Spinal cord (tissue), 9 donors: ENCODE measurements at regions not wholly inside any gene's neighbourhood (a gene's known extent, or its start where the extent isn't known, plus 50 kb on each side); places are given as distances from the start of the nearest gene placed in this dataset.

ENCODE experiments used
- DNase-seq, 6 donors: peaks; one replicate each; pipeline versions ENCODE4 v3.0.0 to v3.0.0-alpha.2; 2013 to 2015; ENCODE audit warnings: low spot score in 6 of 6, low read depth in 4 of 6
- H3K27ac ChIP-seq: one replicate; pipeline ENCODE4 v1.5.1; 2013; ENCODE audit warnings: low read depth, low read length, control low read depth
- H3K27me3 ChIP-seq: one replicate; pipeline ENCODE4 v1.6.1; 2013; ENCODE audit warnings: low read length; ENCODE audit not compliant: control insufficient read depth, insufficient read depth
- H3K36me3 ChIP-seq: one replicate; pipeline ENCODE4 v1.6.1; 2013; ENCODE audit warnings: low read length; ENCODE audit not compliant: control insufficient read depth, insufficient read depth
- H3K4me1 ChIP-seq: one replicate; pipeline ENCODE4 v1.6.1; 2013; ENCODE audit warnings: low read length; ENCODE audit not compliant: control insufficient read depth, insufficient read depth
- H3K4me3 ChIP-seq: one replicate; pipeline ENCODE4 v1.5.1; 2013; ENCODE audit warnings: low read depth, low read length, control low read depth
- H3K9me3 ChIP-seq: one replicate; pipeline ENCODE4 v1.6.1; 2013; ENCODE audit warnings: low read length; ENCODE audit not compliant: control insufficient read depth, insufficient read depth
- WGBS: methylation state at CpG from one replicate; pipeline ENCODE4 v1.1.5; 2013; ENCODE audit warnings: missing lambda C conversion rate; ENCODE audit not compliant: insufficient coverage; 5-methylcytosine and 5-hydroxymethylcytosine counted together
- donor health status: healthy.

- peaks cover 9% of the 10 kb centered on the region for H3K9me3 ChIP-seq
- H3K4me3 ChIP-seq = no peak overlapping the region
- no peaks in the 10 kb centered on the region for H3K36me3 ChIP-seq
- peak in 1 of 6 donors; percentile 2 for DNase-seq
- H3K27me3 ChIP-seq = no peaks in the 10 kb centered on the region
- 58% methylated on average over 2 of the region's 4 CpGs for WGBS
- H3K27ac ChIP-seq = no peak overlapping the region
- H3K4me1 ChIP-seq = no peaks in the 10 kb centered on the region
Measured at GRCh38 chr9:82234160-82234943, 245.8 kb downstream of the SPATA31D1 start.

DNA sequence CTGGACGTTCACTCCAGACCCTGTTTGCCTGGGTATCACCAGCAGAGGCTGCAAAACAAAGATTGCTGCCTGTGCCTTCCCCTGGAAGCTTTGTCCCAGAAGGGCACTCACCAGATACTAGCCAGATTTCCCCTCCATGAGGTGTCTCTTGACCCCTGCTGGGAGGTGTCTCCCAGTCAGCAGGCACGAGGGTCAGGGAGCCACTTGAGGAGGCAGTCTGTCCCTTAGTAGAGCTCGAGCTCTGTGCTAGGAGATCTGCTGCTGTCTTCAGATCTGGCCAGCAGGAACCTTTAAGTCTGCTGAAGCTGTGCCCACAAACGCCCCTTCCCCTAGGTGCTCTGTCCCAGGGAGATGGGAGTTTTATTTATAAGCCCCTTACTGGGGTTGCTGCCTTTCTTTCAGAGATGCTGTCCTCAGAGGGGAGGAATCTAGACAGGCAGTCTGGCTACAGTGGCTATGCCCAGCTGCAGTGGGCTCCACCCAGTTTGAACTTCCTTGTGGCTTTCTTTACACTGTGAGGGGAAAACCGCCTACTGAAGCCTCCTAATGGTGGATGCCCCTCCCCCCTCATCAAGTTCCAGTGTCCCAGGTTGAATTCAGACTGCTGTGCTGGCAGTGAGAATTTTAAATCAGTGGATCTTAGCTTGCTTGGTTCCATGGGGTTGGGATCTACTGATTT is 253.9 kb downstream of the SPATA31D1 start:
- Histone ChIP-seq H3K4me3 (no peak overlapping the region), H3K27me3 (no peaks in the 10 kb centered on the region), H3K27ac (no peak overlapping the region), H3K9me3 (no peaks in the 10 kb centered on the region), H3K36me3 (no peaks in the 10 kb centered on the region), H3K4me1 (no peaks in the 10 kb centered on the region)
- DNase-seq = no peak
- WGBS = 79% methylated on average over 3 of the region's 5 CpGs

DNA sequence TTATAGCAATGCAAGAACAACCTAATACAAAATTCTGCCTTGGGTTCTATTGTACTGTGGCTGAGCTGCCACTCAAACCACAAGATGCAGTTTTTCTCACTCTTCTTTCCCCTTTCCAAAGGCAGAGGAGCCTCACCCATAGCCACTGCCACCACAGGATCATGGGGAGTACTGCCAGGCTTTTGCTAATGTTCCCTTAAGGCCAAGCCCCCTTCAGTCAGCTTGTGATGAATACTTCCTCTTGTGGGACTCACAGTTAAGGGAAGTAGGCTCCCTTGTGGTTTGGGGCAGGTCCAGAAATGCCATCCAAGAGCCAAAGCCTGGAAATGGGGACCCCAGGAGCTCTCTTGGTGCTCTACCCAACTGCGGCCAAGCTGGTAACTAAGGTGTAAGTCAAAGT is 258.7 kb downstream of the SPATA31D1 start:
- Histone ChIP-seq H3K27me3 (no peaks in the 10 kb centered on the region), H3K9me3 (no peaks in the 10 kb centered on the region), H3K4me1 (no peaks in the 10 kb centered on the region), H3K27ac (no peak overlapping the region), H3K4me3 (no peak overlapping the region), H3K36me3 (no peaks in the 10 kb centered on the region)
- WGBS = no CpG with 5 or more reads among the region's 1 CpG
- DNase-seq = no peak

GRCh38 chr9:82252116-82252515 is 263.5 kb downstream of the SPATA31D1 start:
- H3K4me1 ChIP-seq = no peaks in the 10 kb centered on the region

GRCh38 chr9:82254646-82255367 is 266.2 kb downstream of the SPATA31D1 start:
- no peak for DNase-seq
- WGBS = no CpG with 5 or more reads among the region's 1 CpG

More at GRCh38 chr9:82252116-82252515, 263.5 kb downstream of the SPATA31D1 start:
- Histone ChIP-seq H3K27me3 (no peaks in the 10 kb centered on the region), H3K36me3 (no peaks in the 10 kb centered on the region), H3K9me3 (no peaks in the 10 kb centered on the region), H3K4me3 (no peak overlapping the region), H3K27ac (no peak overlapping the region)
- no peak for DNase-seq

GRCh38 chr9:82255481-82256176 is 267.1 kb downstream of the SPATA31D1 start:
- peak in 2 of 6 donors; percentile 38 to 75 for DNase-seq
- Histone ChIP-seq H3K27me3 (no peaks in the 10 kb centered on the region), H3K4me3 (no peak overlapping the region), H3K36me3 (no peaks in the 10 kb centered on the region), H3K27ac (no peak overlapping the region), H3K4me1 (no peaks in the 10 kb centered on the region), H3K9me3 (no peaks in the 10 kb centered on the region)
- 37% methylated on average over 4 of the region's 10 CpGs for WGBS

More at GRCh38 chr9:82254646-82255367, 266.2 kb downstream of the SPATA31D1 start:
- no peak overlapping the region for H3K4me3 ChIP-seq
- H3K4me1 ChIP-seq = no peaks in the 10 kb centered on the region
- H3K36me3 ChIP-seq = no peaks in the 10 kb centered on the region
- H3K27ac ChIP-seq = no peak overlapping the region
- no peaks in the 10 kb centered on the region for H3K27me3 ChIP-seq
- H3K9me3 ChIP-seq = no peaks in the 10 kb centered on the region

DNA sequence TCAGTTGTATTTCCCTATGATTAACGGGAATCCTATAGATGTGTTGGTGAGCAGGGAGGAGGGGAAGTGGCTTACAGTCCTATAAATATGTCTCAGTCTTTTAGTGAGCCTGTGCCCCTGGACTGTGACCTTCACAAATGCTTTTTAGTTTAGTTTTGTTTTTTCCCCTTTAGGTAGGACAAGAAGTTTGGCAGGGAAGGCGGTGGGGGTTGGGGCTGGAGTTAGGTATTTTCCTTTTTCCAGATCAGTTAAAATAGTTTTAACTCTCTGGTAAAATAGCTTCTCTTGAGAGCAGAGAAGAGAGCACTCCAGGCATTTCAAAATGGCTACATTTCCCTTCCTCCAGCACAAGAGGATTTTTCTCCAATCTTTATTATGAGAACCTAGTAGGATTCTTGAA is 272.1 kb downstream of the SPATA31D1 start:
- Histone ChIP-seq H3K9me3 (no peaks in the 10 kb centered on the region), H3K4me3 (no peak overlapping the region), H3K4me1 (no peaks in the 10 kb centered on the region), H3K27me3 (no peaks in the 10 kb centered on the region), H3K36me3 (no peaks in the 10 kb centered on the region), H3K27ac (no peak overlapping the region)
- 100% methylated on average over 1 of the region's 2 CpGs for WGBS
- no peak for DNase-seq

DNA sequence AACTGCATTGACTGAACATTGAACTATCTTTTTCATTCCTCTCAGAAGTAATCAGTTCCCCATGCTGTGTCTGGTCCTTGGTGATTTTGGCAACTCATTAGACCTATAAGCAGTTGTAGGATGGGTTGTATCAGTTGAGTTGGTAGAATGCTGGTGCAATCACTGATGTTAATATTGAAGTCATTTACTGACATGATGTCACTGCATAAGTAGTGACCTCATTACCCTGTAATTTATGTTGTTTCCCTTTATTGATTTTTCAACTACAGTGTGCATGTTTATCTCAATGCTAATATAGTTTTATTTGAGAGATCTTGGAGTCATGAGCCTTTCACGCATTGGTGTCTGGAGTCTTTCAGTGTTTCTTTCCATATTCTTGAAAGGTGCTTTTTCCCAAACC is 275.0 kb downstream of the SPATA31D1 start:
- no CpG with 5 or more reads among the region's 1 CpG for WGBS
- Histone ChIP-seq H3K9me3 (no peaks in the 10 kb centered on the region), H3K27me3 (no peaks in the 10 kb centered on the region), H3K4me3 (no peak overlapping the region), H3K4me1 (no peaks in the 10 kb centered on the region), H3K36me3 (no peaks in the 10 kb centered on the region), H3K27ac (no peak overlapping the region)
- DNase-seq = no peak

- H3K4me1 ChIP-seq = no peaks in the 10 kb centered on the region
- WGBS = no CpG with 5 or more reads among the region's 1 CpG
- H3K27me3 ChIP-seq = no peaks in the 10 kb centered on the region
- no peak overlapping the region for H3K27ac ChIP-seq
- DNase-seq = no peak
- no peaks in the 10 kb centered on the region for H3K9me3 ChIP-seq
- H3K36me3 ChIP-seq = no peaks in the 10 kb centered on the region
- no peak overlapping the region for H3K4me3 ChIP-seq
Measured at GRCh38 chr9:82271106-82271561, 282.6 kb downstream of the SPATA31D1 start.
